22Rv1 (cell line): ENCODE measurements at regions not wholly inside any gene's neighbourhood (a gene's known extent, or its start where the extent isn't known, plus 50 kb on each side); places are given as distances from the start of the nearest gene placed in this dataset.

Source experiments
- H3K27ac ChIP-seq: fragments of 450-650 bp; 2 replicates; pipeline ENCODE4 v1.5.1; 2017
- ZFX ChIP-seq: fragments of 450-650 bp; IDR thresholded peaks from 2 replicates; pipeline ENCODE4 v1.6.1; 2017; ENCODE audit warnings: antibody characterized with exemption, borderline replicate concordance
- TF ChIP-seq, protein P1 (sequence below): fragments of 450-650 bp; IDR thresholded peaks from 2 replicates; pipeline ENCODE4 v1.5.1; 2017; ENCODE audit warnings: mild to moderate bottlenecking

DNA sequence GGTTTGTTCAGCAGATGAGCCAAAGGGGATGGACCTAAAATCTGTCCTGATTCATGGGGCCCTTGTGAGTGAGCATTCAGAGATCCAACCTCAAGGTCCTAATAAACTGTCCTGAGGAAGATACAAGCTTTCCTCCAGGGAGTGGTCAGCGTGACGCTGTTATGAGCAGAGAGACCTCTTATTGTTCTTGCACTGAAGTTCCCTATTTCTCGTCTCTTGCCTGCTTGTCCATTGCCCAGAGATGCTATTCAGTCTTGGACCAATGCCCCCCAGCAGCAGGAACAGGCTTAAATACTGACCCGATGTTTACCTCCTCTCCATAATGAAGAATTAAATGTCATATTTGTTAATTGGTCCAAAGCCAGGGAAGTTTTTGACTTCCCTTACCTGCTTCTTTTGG is 225.2 kb upstream of the PGR start:
- no peak overlapping the region for H3K27ac ChIP-seq
- no peak for TF ChIP-seq ZFX
- TF ChIP-seq, protein P1, sequence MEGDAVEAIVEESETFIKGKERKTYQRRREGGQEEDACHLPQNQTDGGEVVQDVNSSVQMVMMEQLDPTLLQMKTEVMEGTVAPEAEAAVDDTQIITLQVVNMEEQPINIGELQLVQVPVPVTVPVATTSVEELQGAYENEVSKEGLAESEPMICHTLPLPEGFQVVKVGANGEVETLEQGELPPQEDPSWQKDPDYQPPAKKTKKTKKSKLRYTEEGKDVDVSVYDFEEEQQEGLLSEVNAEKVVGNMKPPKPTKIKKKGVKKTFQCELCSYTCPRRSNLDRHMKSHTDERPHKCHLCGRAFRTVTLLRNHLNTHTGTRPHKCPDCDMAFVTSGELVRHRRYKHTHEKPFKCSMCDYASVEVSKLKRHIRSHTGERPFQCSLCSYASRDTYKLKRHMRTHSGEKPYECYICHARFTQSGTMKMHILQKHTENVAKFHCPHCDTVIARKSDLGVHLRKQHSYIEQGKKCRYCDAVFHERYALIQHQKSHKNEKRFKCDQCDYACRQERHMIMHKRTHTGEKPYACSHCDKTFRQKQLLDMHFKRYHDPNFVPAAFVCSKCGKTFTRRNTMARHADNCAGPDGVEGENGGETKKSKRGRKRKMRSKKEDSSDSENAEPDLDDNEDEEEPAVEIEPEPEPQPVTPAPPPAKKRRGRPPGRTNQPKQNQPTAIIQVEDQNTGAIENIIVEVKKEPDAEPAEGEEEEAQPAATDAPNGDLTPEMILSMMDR, result no peak

DNA sequence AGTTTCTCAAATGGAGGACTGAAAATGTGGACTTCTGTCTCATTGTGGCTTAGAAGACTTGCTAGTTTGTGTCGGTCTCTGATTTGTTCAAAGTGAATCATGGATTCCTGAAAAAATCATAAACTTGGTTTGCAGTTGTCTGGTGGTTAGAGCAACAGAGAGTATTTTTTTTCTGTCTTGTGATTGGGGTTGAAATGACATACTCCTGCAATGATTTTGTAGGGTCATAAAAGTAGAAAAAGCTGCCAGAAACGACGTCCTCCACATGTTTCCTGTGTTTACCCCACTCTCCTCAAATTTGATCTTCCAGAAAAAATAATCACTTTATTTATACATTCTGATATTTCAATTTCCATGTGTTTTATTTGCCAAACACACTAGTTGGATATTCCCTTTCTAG is 219.2 kb upstream of the PGR start:
- TF ChIP-seq, protein P1, result no peak
- TF ChIP-seq ZFX, result no peak
- H3K27ac ChIP-seq, result no peak overlapping the region

DNA sequence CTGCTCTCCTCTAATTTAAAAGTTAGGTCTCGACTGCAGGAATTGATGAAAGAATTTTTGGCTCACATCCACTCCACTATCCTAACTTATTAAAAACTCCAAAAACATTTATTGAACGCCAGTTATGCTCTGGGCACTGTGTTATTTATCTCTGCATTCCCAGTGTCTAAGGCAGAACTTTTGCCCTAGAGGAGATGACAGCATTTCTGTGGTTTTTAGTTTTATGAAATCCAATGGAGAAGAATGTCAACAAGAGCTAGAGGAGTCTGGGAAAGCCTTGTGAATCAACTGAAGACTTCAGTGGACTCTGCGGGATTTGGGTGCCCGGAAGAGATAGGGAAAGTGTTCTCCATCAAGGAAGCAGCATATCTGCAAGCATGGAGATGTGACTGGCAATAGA is 217.0 kb upstream of the PGR start:
- TF ChIP-seq, protein P1, result no peak
- TF ChIP-seq ZFX, result no peak
- no peak overlapping the region for H3K27ac ChIP-seq

DNA sequence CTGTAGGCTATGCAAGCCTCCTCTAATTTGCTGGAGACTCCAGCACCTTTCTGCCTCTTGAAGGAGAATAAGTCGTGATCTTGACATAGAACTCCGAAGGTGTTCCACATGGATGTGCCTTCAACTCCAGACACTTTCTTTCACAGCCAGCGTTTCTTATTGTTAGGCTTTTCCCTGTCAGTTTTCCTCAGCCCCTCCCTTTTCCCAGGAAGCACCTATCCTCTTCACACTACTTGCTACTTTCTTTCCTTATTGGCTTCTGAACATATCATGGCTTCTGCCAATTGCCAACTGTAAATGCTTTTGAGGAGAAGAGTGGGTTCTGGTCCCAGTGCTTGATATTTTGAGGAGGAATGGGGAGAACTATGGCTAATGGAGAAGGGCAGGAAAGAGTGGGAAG is 216.3 kb upstream of the PGR start:
- no peak overlapping the region for H3K27ac ChIP-seq
- TF ChIP-seq, protein P1, result no peak
- no peak for TF ChIP-seq ZFX

DNA sequence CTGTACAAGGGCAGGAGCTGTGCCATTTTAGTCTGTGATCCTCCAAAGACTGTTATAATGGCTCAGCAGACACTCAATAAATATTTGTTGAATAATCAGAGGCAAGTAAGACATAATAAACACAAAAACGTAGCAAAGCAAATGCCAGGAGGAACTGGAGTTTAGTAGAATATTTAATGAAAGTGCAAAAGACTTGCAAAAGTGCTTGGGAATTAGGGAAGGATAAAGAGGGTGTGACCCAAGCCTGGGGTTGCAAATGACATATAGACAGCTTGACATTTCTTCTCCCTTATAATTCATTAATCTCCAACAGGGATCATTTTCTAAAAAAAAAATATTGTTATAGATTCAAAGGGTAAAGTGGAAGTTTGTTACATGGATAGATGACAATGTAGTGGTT is 212.7 kb upstream of the PGR start:
- no peak for TF ChIP-seq ZFX
- TF ChIP-seq, protein P1, result no peak

DNA sequence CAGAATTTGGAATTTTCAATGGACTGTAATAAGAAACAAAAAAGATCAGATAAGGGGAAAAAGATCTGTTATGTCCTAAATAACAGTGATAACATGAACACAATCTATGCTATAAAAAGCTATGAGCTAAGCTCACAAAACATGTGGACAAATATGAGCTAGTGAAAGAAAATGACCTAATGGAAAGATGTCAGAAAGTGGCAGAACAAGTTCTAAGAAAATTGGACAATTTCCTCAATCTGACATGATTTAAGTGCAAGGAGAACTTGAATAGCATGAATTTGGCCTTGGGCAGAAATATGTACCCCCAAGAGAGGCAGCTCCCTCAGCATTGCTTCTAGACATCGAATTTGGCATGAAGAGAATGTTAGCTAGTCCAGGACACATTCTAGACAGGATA is 212.0 kb upstream of the PGR start:
- no peak overlapping the region for H3K27ac ChIP-seq
- no peak for TF ChIP-seq ZFX
- TF ChIP-seq, protein P1, result no peak

More for the DNA sequence above, 212.7 kb upstream of the PGR start:
- no peak overlapping the region for H3K27ac ChIP-seq

DNA sequence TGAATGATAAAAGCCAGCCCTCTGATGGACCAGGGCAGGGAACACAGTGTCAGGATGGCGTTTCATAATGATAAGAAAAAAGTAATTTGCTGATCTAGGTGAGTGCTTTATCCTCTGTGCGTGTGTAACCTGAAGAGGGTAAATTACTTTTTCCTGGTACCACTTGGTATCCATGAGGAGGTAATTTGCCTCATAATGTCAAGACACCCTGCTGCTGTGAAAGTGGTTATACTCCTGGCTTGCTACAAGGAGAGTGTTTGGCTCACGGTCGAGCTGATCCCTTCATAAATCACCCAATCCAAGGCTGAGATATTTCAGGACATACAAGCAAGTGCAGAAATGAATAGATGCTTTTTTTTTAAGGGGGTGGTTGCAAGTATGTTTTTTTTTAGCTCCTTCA is 207.2 kb upstream of the PGR start:
- TF ChIP-seq, protein P1, result no peak
- TF ChIP-seq ZFX, result no peak

More for the DNA sequence above, 207.2 kb upstream of the PGR start:
- no peak overlapping the region for H3K27ac ChIP-seq
